DMS153 treated with DMSO at 0.1 percent for 48 hours (cell line): ENCODE measurements at regions not wholly inside any gene's neighbourhood (a gene's known extent, or its start where the extent isn't known, plus 50 kb on each side); places are given as distances from the start of the nearest gene placed in this dataset.
"Not testable (repeated sequence)": the region's sequence is repeated elsewhere in the genome, so short reads cannot be mapped to it uniquely, and the experiment has no call there.

Source experiments
- DNase-seq: peaks from one replicate; lab custom pipeline; 2025; ENCODE audit not compliant: unreplicated experiment; lab: John Stamatoyannopoulos, UW

DNA sequence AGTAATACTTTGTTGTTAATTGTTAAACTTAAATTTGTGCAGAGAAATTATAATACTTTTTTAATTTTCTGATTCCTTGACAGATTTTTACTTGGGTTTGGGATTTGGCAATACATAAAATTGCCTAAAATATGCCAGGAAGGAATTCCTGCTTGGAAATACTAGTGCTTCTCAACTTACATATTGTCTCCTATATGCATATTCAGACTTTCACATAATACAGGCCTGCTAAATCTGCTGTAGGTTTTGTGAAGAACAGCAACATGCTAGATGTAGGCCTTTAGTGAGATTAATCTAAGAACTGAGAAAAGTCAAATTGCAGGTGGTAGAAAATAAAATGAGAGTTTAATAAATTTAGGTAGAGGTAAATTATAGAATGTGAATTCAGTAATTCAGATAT, 468.5 kb upstream of the MIS18BP1 start:
- DNase-seq, result no peak

DNA sequence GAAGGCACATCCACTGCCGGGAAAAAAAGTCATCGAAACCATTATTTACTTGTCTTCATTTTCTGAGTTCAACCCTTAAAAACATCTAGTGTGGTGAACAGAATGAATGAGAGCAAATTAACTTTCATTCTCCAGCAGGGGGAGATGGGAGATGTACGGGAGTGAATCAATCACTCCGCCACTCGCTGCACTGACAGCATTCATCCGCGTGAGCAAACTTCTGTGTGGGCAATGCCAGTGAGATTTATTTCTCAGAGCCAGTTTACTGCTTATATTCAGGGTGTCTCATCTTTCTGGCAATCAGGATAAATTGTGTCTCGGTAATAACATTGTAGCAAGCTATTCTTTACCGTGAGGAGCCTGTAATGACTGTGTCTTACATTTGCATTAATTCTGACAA, 463.6 kb upstream of the MIS18BP1 start:
- DNase-seq, result no peak

DNA sequence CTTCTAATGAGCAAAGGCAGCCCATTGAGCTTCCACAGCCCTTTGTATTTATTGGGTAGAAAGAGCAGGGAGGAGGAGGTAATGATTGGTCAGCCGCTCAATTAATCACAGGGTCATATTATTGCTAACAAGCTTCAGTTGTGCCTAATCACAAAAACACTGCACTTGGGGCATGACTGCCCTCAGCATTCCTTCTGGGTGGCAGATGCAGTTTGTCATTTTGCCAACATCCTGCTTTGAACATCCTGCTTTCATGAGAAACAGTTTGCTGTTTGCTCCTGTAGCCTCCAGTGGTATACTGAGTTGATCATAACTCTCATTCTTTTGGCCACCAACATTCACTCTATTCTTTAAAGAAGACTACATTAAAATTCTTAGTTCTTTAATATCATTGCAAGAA, 462.9 kb upstream of the MIS18BP1 start:
- DNase-seq, result no peak

- DNase-seq, result no peak
Observed at GRCh38 chr14:45709541-45709940, 456.5 kb upstream of the MIS18BP1 start.

DNA sequence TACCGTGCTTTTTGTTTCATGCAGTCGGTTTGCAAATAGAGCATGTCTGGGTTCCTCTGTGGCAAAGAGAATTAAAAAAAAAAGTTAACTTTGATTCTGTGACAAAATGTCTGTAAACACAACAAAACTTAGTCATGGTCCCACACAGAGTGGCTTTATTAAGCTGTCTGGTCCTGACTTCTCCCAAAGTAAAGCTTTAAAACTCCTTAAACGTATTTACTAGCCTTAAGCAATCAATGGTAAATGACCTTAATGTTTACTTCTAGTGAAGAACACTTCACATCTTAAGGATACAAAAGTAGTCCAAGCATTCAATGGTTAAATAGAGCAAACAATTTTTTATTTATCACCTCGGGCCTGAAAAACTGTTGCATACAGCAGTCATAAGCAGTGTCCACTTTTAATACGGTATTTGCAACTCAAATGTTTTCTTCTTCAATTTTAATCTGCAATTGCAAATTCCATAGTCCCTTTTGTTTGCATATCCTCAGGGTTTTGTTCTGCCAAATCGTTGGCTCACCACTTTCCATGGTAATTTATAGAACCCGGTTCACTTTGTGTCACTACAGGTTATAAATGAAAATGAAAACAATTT, 453.0 kb upstream of the MIS18BP1 start:
- no peak for DNase-seq

GRCh38 chr14:45699471-45699870, 446.5 kb upstream of the MIS18BP1 start:
- DNase-seq, result no peak

DNA sequence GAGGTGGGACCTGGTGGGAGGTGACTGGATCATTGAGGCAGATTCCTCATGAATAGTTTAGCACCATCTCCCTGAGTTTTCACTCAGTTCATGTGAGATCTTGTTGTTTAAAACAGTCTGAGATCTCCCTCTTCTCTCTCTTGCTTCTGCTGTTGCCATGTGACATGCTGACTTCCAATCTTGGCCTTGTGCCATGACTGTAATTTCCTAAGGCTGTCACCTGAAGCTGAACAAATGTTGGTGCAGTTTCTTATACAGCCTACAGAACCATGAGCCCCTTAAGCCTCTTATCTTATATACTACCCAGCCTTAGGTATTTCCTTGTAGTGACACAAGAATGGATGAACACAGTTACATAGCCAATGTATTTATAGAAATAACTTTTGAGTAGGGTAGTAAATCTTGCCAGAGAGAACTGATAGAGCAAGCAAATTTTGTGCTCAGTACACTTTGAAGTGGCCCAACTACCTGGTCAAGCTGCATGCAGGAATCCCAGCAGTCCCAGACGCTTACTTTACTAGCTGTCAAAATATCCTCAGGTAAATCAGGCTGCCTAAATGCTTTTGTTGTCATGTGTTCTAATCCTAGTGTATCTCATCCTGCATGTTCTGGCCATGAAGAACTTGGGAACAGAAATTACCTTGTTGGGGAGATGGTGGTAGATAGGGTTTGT, 445.6 kb upstream of the MIS18BP1 start:
- DNase-seq, result peak; percentile 49

GRCh38 chr14:45686771-45687170, 433.8 kb upstream of the MIS18BP1 start:
- no peak for DNase-seq

DNA sequence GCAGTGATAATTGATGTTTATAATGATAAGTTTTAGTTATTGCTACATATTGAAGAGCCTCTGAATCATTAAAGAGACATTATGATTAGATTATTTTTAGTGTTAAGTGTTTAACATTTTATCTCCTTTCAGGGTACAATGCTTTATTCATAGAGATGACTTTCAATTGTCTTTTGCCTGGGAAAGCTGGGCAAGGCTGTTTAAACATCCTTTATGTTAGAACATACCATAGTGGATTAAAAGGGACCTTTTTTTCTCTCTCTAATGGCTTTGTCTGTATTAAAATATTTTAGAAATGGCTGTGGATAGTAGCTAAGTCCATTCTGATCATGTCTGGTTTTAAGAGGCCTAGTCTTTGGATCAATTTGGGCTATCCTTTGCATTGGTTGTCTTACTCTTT, 427.5 kb upstream of the MIS18BP1 start:
- DNase-seq, result no peak

- DNase-seq, result no peak
Observed at GRCh38 chr14:45679853-45680252, 426.9 kb upstream of the MIS18BP1 start.

- no peak for DNase-seq
Observed at GRCh38 chr14:45678163-45678562, 425.2 kb upstream of the MIS18BP1 start.

DNA sequence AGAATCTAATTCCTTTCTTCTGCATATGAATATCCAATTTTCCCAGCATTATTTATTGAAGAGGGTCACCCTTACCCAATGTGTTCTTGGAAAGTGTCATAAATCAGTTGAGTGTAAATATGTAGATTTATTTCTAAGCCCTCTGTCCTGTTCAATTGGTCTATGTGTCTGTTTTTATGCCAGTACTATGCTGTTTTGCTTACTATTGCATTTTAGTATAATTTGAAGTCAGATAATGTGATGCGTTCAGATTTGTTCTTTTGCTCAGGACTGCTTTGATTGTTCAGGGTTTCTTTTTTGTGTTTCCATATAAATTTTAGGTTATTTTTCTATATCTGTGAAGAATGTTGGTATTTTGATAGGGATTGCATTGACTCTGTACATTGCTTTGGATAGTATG, 420.4 kb upstream of the MIS18BP1 start:
- DNase-seq, result no peak

- DNase-seq, result no peak
Observed at GRCh38 chr14:45664668-45665356, 411.8 kb upstream of the MIS18BP1 start.

DNA sequence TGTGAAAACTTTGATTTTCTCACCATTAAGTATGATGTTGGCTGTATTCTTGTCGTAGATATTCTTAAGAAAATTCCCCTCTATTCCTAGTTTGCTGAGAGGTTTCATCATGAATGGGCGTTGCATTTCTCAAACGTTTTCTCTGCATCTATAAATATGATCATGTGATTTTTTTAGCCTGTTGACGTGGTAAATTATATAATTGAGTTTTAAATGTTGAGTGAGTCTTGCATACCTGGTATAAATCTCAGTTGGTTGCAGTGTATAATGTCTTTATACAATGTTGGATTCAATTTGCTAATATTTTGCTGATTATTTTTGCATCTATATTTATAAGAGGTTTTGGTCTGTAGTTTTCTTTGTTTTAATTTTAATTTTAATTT, 405.9 kb upstream of the MIS18BP1 start:
- no peak for DNase-seq

- DNase-seq, result no peak
Observed at GRCh38 chr14:45658226-45658916, 405.4 kb upstream of the MIS18BP1 start.

GRCh38 chr14:45651890-45652289, 398.9 kb upstream of the MIS18BP1 start:
- no peak for DNase-seq

DNA sequence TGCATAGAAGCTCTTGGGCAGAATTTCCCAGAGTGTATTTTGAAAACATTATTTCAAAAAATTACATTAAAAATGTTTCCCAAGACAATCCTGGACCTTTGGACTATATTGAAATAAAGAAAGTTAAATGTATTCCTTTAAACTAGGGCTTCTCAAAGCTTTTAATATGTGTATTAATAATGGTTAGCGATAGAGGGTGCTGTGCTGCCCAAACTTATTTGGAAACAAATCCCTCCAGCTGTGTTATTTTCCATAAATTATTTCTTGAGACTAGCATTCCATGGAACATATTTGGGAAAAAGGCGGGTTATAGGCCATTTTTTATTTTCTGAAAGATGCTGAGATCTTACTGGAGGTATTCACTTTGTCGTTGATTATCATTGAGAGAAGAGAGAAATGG, 397.8 kb upstream of the MIS18BP1 start:
- DNase-seq, result no peak

DNA sequence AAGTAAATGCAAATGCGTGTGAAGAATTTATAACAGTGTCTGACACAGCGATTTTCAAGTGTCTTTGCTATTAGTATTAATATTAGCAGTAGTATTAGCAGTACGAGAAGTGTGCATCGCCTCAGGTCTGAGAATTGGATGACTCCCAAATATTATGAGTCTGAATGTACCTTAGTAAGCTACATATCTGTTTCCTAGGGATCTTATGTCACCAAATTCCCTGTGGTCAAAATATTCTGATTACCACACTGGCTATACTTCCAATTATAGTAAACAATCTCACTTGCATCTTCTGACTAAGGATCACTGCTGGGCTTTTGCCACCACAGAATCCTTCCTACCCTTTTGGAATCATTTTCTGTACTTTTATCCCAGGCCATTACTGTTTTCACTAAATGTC, 396.0 kb upstream of the MIS18BP1 start:
- DNase-seq, result no peak

GRCh38 chr14:45641541-45641940, 388.5 kb upstream of the MIS18BP1 start:
- no peak for DNase-seq

DNA sequence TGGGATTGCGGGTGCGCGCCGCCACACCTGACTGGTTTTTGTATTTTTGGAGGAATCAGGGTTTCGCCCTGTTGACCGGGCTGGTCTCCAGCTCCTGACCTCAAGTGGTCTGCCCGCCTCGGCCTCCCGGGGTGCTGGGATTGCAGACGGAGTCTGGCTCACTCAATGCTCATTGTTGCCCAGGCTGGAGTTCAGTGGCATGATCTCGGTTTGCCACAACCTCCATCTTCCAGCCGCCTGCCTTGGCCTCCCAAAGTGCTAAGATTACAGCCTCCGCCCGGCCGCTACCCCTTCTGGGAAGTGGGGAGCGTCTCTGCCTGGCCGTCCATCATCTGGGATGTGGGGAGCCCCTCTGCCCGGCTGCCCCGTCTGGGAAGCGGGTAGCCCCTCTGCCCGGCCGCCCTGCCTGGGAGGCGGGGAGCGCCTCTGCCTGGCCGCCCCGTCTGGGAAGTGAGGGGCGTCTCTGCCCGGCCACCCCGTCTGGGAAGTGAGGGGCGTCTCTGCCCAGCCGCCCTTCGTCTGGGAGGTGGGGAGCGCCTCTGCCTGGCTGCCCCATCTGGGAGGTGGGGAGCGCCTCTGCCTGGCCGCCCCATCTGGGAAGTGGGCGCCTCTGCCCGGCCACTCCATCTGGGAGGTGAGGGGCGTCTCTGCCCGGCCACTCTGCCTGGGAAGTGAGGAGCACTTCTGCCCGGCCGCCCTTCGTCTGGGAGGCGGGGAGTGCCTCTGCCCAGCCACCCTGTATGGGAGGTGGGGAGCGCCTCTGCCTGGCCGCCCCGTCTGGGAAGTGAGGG, 381.8 kb upstream of the MIS18BP1 start:
- DNase-seq, result not testable (repeated sequence)
